ENCODE measurements at regions not wholly inside any gene's neighbourhood (a gene's known extent, or its start where the extent isn't known, plus 50 kb on each side); places are given as distances from the start of the nearest gene placed in this dataset.
"Not testable (repeated sequence)": the region's sequence is repeated elsewhere in the genome, so short reads cannot be mapped to it uniquely, and the experiment has no call there.

GRCh38 chr6:20263059-20263458, 50.8 kb upstream of the MBOAT1 start:
- DNase-seq, result no peak

GRCh38 chr6:20265842-20266241, 53.6 kb upstream of the MBOAT1 start:
- no peak for DNase-seq

DNA sequence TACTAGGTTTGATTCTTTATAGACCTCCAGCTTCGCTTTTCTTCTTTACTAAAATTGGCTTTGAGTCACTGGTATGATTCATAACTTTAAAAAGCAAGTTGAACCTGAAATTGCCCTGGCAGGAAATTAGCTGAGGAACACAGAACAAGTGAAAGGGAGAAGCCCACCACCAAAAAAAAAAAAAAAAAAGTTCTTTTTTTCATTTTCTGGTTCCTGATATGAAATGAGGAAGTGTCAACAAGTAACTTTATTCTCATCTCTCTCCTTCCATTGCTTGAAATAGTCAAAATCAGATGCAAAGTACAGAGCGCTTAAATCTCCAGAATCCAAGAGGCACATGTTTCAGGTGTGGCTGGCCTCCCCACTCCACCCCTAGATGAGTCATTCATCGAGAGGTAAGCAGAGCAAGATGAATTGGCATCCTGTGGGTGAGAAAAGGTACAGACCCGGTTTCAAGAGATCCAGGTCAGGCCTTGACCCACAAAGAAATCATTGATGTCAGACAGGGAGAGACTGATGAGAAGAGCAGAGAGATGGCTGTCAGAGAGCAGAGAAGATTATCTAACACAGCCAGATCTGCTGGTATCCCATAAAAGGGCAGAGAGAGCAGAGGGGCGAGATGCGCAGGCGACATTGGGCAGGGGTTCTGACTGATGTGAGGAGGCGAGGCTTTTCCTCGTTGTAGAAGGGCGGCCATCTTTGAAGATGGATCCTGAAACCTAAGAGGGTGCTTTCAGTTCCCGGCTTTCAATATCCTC, 54.8 kb upstream of the MBOAT1 start:
- no peak for DNase-seq

GRCh38 chr6:20269181-20269580, 56.9 kb upstream of the MBOAT1 start:
- no peak for DNase-seq

GRCh38 chr6:20271818-20272217, 59.5 kb upstream of the MBOAT1 start:
- no peak for DNase-seq

- no peak for DNase-seq
Observed at GRCh38 chr6:20274137-20274536, 61.9 kb upstream of the MBOAT1 start.

- DNase-seq, result not testable (repeated sequence)
Observed at GRCh38 chr6:20275837-20276236, 63.6 kb upstream of the MBOAT1 start.

GRCh38 chr6:20277724-20278123, 65.5 kb upstream of the MBOAT1 start:
- DNase-seq, result not testable (repeated sequence)

DNA sequence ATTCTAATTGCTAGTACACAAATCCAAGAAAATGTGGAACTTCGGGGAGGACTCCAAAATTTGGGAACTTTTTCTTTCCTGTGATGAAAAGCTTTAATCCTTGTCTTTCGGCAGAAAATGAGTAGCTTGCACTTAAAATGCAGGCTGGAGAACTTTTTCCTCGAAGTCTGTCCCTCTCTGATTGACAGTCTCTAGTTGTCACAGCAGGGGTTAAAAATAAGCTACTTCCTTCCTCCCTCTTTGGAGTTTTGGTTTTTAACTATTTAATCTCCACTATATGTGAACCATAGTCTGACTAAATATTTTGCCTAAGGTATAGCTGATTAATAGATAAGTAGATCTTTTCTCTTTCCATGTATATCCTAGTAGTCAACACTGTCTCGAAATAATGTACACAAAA, 66.8 kb upstream of the MBOAT1 start:
- DNase-seq, result no peak

GRCh38 chr6:20279608-20280287, 67.5 kb upstream of the MBOAT1 start:
- no peak for DNase-seq

DNA sequence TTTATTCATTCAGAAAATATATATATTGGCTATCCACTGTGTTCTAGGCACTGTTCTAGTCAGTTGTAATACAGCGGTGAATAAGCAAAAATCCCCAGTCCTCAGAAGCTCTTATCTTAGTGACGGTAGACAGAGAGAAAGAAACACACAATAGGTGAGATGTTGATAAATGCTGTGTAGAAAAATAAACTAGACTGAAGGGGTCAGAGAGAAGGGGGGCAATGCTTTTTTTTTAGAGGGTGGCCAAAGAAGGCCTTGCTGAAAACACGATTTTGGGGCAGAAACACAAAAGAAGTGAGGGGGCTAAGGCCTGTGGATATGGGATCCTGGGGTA, 68.0 kb upstream of the MBOAT1 start:
- DNase-seq, result no peak

- DNase-seq, result no peak
Observed at GRCh38 chr6:20284672-20285071, 72.4 kb upstream of the MBOAT1 start.

DNA sequence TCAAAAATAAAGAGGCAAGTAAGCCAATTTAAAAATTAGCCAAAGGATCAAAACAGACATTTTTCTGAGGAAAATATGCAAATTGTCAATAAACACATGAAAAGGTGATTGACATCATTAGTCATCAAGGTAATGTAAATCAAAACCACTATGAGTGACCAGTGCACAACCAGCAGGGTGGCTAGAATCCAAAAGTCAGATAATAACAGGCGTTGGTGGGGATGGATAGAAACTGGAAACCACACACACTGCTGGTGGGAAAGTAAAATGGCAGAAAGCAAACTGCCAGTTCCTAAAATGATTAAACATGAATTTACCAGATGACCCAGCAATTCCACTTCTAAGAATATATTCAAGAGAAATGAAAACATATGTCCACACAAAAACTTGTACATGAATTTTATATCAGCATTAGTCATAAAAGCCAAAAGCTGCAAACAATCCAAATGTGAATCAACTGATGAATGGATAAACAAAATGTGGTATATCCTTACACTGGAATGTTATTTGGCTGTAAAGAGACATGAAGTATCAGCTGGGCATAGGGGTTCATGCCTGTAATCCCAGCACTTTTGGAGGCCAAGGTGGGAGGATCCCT, 74.8 kb upstream of the MBOAT1 start:
- no peak for DNase-seq

DNA sequence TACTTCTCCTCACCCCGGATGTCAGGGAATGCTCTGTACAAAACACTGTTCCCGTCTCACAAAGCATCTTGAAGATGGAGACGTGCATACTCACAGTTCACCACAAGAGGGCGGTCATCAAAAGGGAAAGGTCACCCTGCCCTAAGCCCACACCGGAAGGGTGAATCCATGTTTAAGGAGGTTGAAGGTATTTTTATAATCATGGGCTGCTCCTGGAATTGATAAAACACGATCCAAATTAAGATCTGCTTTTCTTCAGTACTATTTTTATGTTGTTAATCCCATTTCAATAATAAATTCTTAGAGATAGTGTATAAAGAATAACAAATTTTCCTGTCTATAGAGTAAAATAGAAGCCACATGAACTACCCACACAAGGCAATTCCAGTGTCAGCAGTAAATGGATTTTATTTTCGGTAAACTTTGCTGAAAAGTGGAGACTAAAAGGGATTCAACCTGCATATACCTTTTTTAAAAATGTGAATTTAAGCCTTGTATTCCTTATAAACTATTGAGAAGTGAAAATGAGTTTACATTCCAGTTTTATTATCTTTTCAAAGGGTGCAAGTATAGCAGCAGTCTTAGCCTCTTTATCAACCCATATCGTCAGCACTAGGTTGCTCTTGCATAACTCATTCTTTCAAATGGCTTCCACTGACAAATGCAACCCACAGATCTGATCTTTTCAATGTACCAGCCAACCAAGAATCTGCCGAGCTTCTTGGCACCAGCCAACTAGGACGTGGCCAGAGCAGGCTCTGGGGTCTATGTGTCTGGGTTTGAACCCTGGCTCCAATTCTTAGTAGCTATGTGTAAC, 79.7 kb upstream of the MBOAT1 start:
- DNase-seq, result peak; percentile 64

DNA sequence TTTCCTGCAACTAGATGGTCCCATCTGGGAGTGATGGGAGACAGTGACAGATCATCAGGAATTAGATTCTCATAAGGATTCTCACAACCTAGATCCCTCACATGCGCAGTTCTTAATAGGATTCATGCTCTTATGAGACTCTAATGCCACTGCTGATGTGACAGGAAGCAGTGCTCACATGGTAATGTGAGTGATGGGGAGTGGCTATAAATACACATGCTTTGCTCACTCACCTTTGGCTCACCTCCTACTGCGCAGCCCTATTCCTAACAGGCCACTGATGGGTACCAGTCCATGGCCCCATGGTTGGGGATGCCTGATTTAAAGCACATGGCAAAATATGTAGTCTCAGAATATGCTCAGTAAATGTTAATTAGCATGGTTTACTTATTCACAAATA, 80.6 kb upstream of the MBOAT1 start:
- no peak for DNase-seq

DNA sequence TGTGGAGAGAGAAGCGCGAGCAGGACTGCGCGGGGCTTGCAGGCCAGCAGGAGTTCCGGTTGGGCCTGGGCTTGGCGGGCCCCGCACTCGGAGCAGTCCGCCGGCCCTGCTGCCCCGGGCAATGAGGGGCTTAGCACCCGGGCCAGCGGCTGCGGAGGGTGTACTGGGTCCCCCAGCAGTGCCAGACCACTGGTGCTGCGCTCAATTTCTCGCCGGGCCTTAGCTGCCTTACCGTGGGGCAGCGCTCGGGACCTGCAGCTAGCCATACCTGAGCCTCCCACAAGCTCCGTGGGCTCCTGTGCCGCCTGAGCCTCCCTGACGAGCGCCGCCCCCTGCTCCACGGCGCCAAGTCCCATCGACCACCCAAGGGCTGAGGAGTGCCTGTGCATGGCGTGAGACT, 89.0 kb upstream of the MBOAT1 start:
- DNase-seq, result no peak

GRCh38 chr6:20302168-20302567, 89.9 kb upstream of the MBOAT1 start:
- DNase-seq, result no peak

DNA sequence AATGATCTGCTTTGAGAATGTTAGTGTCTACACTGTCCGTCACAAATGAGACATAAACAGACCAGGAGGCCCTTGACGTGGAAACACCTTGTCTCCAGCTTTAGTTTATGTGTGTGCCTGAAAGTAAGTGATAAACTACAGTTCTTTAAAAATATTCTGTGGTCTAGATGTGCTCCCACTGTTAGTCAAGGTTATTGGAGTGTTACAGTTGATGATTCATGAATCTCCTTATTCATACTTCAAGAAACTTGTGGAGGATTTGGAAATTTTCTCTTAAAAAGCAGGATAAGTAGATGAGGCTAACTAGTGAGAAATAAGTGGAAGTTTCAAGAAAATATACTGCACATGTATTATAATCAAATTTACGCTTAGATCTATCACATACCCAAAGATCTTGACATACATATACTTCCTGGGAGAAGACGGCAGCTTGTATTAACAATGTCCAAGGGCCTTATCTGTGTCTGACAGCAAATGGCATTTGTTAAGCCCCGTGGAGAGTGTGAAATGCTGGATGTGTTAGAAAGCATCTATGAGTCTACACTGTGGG, 90.5 kb upstream of the MBOAT1 start:
- no peak for DNase-seq

DNA sequence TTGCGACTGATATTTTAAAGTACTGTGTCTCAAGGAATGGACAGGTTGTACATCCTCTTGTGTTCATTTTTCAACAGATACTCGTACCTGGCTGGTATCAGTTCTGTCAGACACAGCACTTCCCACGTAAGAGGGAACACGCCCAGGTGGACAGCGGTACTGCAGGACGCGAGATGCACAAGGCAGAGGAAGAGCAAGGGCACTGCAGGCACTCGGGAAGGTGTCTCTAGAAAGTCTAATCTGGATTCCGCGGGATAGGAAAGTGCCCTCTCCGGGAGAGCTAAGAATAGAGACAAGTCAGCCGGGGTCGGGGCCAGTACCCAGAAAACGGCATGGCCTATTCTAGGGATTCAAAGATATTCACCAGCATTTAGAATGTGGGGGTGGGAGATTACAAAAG, 94.2 kb upstream of the MBOAT1 start:
- DNase-seq, result no peak

GRCh38 chr6:20309186-20309585, 92.5 kb upstream of the E2F3 start:
- no peak for DNase-seq

- DNase-seq, result no peak
Observed at GRCh38 chr6:20310185-20310584, 91.5 kb upstream of the E2F3 start.

GRCh38 chr6:20312606-20313005, 89.1 kb upstream of the E2F3 start:
- DNase-seq, result no peak

DNA sequence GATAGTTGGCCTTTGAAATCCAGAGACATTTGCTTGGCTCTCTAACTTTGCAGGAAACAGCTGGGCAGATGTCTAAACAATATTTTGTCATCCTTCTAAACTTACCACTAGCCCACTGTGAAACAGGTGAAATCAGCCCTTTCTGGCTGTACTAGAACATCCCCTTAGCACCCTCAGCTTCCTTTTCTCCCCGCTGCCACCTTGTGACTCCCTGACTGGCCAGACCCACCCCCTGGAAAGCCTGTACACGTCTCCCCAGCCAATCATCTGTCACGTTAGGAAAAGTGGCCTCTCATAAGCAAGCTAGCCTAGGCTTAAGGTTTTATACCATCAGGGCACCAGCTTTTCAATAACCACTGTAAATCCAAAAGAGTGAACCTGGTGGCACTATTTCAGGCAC, 88.6 kb upstream of the E2F3 start:
- no peak for DNase-seq
